Stomach smooth muscle (tissue), 2 donors: ENCODE measurements at regions not wholly inside any gene's neighbourhood (a gene's known extent, or its start where the extent isn't known, plus 50 kb on each side); places are given as distances from the start of the nearest gene placed in this dataset.

Experiments used
- H3K27ac ChIP-seq: one replicate; pipeline ENCODE4 v1.7.0; 2013; ENCODE audit warnings: mild to moderate bottlenecking, low read length, inconsistent platforms
- H3K27me3 ChIP-seq, 2 donors: one replicate each; pipeline ENCODE4 v1.7.0; 2013; ENCODE audit warnings: low read length in 2 of 2; ENCODE audit not compliant: insufficient read depth in 2 of 2, control insufficient read depth in 1 of 2
- H3K36me3 ChIP-seq, 2 donors: one replicate each; pipeline ENCODE4 v1.7.0; 2013; ENCODE audit warnings: low read length in 2 of 2; ENCODE audit not compliant: control insufficient read depth in 2 of 2, insufficient read depth in 2 of 2
- H3K4me1 ChIP-seq: one replicate; pipeline ENCODE4 v1.7.0; 2013; ENCODE audit warnings: low read length; ENCODE audit not compliant: control insufficient read depth, insufficient read depth
- H3K4me3 ChIP-seq, 2 donors: one replicate each; pipeline ENCODE4 v1.7.0; 2013; ENCODE audit warnings: low read length in 2 of 2
- H3K9ac ChIP-seq, 2 donors: one replicate each; pipeline ENCODE4 v1.7.0; 2013; ENCODE audit warnings: low read length in 2 of 2, mild to moderate bottlenecking in 1 of 2
- H3K9me3 ChIP-seq, 2 donors: one replicate each; pipeline ENCODE4 v1.7.0; 2013; ENCODE audit warnings: low read length in 2 of 2; ENCODE audit not compliant: control insufficient read depth in 2 of 2
- donor health status: healthy.
- donor health status: Pancreatic carcinoma.

- Histone ChIP-seq H3K36me3 (no peaks in the 10 kb centered on the region), H3K4me1 (no peaks in the 10 kb centered on the region), H3K9me3 (no peaks in the 10 kb centered on the region), H3K4me3 (no peak overlapping the region), H3K9ac (no peak overlapping the region), H3K27ac (no peak overlapping the region), H3K27me3 (no peaks in the 10 kb centered on the region)
Measured at GRCh38 chr9:29656641-29657406, 2083.5 kb upstream of the C9orf72 start.

DNA sequence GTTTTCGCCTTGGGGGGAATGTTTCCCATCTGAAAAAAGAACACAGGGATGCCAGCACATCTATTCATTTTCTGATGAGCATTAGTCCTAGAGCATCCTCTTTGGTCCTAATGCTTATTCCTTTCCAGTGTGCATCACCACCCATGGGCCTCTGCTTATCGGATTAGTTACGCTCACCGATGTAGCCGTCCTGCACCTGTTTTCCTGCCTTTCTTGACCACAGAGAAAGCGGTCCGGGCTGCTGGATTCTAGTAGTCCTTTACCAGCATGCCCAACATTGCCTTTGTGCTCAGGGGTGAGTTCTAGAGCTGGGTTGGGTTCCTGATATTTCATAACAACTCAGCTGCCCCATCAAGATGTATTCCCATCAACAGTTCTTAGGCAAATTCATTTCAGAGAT is 2084.5 kb upstream of the C9orf72 start:
- H3K9ac ChIP-seq: no peak overlapping the region
- H3K36me3 ChIP-seq: no peaks in the 10 kb centered on the region
- no peaks in the 10 kb centered on the region for H3K4me1 ChIP-seq
- no peaks in the 10 kb centered on the region for H3K9me3 ChIP-seq
- no peak overlapping the region for H3K4me3 ChIP-seq
- H3K27me3 ChIP-seq: no peaks in the 10 kb centered on the region
- H3K27ac ChIP-seq: no peak overlapping the region

DNA sequence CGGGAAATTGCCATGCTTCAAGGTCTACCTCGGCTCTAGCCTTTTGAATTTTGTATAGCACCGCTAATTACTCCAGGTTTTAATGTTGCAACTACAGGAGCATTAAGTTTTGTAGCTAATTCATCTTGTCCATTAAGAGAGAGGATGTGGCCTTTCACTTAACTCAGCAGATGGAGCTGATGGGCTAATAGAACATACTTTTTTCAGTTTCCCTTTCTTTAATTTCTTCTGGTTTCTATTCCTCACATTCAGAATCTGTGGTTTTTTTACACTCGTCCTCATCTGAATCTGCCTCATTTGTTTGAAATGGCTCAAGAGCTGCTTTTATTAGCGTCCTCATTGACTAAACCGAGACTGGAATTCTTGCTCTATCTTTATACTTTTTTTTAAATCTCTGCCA is 2085.7 kb upstream of the C9orf72 start:
- H3K9me3 ChIP-seq: no peaks in the 10 kb centered on the region
- H3K4me1 ChIP-seq: no peaks in the 10 kb centered on the region
- H3K9ac ChIP-seq: no peak overlapping the region
- H3K27me3 ChIP-seq: no peaks in the 10 kb centered on the region
- no peak overlapping the region for H3K27ac ChIP-seq
- no peak overlapping the region for H3K4me3 ChIP-seq
- no peaks in the 10 kb centered on the region for H3K36me3 ChIP-seq

DNA sequence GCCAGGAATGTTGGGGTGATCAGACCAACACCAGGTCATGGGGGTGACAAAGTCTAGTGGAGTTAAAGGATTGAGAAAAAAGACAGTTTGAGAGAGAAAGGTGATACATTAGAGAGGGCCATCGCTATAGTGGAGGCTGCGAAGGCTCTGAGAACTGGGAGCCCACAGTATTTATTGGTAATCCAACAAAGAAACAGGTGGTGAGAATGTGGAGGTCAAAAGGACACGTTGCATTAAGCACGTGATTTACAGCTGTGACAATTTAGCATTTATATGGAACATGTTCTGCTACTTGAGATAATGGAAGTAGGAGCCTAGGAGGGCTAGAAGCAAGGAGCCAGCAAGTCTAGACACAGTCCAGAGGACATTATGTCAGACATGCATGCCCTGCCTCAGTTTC is 2086.5 kb upstream of the C9orf72 start:
- H3K4me1 ChIP-seq: no peaks in the 10 kb centered on the region
- no peaks in the 10 kb centered on the region for H3K9me3 ChIP-seq
- no peak overlapping the region for H3K9ac ChIP-seq
- no peaks in the 10 kb centered on the region for H3K36me3 ChIP-seq
- H3K27me3 ChIP-seq: no peaks in the 10 kb centered on the region
- no peak overlapping the region for H3K27ac ChIP-seq
- H3K4me3 ChIP-seq: no peak overlapping the region

DNA sequence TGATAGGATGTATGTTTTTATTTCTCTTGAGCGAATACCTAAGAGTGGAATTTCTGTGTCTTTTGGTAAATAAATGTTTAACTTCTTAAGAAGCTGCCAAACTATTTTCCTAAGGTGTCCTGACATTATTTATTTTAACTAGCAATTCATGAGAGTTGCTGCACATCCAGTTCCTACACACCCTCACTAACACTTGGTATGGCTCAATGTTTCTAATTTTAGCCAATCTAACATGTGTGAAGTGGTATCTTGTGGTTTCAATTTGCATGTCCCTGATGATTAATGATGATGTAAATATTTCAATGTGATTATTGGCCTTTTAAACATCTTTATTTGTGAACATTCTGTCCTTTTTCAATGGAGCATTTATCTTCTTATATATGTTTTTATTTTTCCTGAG is 2095.5 kb upstream of the C9orf72 start:
- Histone ChIP-seq H3K27ac (no peak overlapping the region), H3K36me3 (no peaks in the 10 kb centered on the region), H3K4me1 (no peaks in the 10 kb centered on the region), H3K9me3 (no peaks in the 10 kb centered on the region), H3K4me3 (no peak overlapping the region), H3K9ac (no peak overlapping the region), H3K27me3 (no peaks in the 10 kb centered on the region)

DNA sequence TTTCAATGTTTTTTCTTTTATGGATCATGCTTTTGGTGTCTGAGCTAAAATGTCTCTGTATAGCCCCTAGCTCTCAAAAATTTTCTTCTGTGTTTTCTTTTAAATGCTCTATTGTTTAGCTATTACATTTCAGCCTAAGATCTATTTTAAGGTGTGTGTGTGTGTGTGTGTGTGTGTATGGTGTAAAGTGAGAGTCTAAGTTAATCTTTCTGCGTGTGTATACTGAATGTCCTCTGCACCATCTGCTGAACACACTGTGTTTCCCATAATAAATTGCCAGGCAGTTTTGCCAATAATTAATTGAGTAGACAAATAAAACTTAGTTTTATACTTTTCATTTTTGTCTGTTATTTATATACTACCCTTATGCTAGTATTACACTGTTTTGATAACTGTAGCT is 2096.3 kb upstream of the C9orf72 start:
- Histone ChIP-seq H3K27ac (no peak overlapping the region), H3K36me3 (no peaks in the 10 kb centered on the region), H3K9ac (no peak overlapping the region), H3K27me3 (no peaks in the 10 kb centered on the region), H3K9me3 (no peaks in the 10 kb centered on the region), H3K4me1 (no peaks in the 10 kb centered on the region), H3K4me3 (no peak overlapping the region)

DNA sequence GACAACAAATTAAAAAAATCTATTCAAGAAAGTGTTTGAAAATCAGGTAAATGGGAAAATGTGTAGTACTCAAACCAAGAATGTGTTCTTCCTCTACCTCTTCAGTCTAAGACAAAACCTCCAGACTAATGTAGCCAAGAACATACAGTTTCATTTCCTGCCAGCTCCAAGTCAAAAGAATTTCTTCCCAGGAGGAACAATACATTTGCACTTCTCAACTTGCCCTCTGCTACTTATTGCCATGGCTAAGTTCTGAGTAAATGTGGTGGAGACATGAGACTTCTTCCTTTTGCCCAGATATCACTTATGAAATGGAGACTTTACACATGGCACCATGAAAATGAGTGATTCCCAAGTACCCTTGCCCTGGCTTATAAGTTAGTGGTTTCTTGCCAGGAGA is 2112.2 kb upstream of the C9orf72 start:
- H3K36me3 ChIP-seq: no peaks in the 10 kb centered on the region
- H3K4me1 ChIP-seq: no peaks in the 10 kb centered on the region
- H3K27me3 ChIP-seq: no peaks in the 10 kb centered on the region
- H3K4me3 ChIP-seq: no peak overlapping the region
- H3K9ac ChIP-seq: no peak overlapping the region
- H3K27ac ChIP-seq: no peak overlapping the region
- H3K9me3 ChIP-seq: no peaks in the 10 kb centered on the region

DNA sequence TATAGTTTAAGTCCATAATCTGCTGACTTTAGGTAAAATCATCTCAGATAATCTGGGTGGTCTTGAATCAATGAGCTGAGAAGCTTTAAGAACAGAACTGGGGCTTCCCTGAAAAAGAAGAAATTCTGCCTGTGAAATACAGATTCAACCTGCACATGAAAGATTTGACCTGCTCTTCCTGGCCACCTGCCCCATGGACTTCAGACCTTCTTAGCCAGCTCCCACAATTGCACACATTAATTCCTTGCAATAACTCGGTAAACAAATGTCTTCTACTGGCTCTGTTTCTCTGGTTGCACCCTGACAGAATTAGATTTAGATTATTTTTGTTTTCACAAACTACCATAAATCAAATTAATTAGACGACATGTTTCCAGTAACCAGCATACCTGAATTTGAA is 2117.9 kb upstream of the C9orf72 start:
- Histone ChIP-seq H3K4me3 (no peak overlapping the region), H3K36me3 (no peaks in the 10 kb centered on the region)

DNA sequence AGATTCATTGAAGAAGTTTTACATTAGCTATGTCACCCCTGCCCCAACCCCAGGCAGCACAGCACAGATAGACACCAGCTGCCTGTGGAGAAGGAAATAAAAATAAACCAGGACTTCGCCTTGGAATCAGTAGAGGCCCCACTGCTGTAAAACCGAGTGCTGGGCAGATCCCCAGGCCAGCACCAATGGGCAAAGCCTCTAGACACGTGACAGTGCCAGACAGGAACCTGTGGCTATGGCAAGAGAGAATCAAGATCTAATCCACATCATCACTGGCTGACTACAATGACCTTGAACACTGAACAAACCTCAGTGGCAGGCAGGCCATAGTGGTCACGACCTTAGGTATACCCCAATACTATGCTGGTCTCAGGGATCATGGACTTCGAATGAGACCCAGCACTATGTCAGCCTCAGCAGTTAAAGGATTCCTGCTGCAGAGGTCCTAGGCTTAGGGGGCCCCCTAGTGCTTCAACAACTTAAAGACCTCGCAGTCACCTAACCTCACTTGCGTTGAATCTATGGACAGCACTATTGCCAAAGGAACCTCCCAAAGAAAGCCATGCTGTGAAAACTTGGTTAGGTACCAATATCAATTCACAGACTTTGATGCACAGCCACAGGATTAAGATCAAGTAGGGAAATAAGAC is 2118.6 kb upstream of the C9orf72 start:
- Histone ChIP-seq H3K36me3 (no peaks in the 10 kb centered on the region), H3K27ac (no peak overlapping the region), H3K27me3 (no peaks in the 10 kb centered on the region), H3K4me3 (no peak overlapping the region), H3K9me3 (peaks cover 0 to 10% of the 10 kb centered on the region in 2 donors), H3K9ac (no peak overlapping the region), H3K4me1 (no peaks in the 10 kb centered on the region)

More for the DNA sequence above, 2117.9 kb upstream of the C9orf72 start:
- Histone ChIP-seq H3K9ac (no peak overlapping the region), H3K9me3 (peaks cover 0 to 10% of the 10 kb centered on the region in 2 donors), H3K4me1 (no peaks in the 10 kb centered on the region), H3K27me3 (no peaks in the 10 kb centered on the region), H3K27ac (no peak overlapping the region)

DNA sequence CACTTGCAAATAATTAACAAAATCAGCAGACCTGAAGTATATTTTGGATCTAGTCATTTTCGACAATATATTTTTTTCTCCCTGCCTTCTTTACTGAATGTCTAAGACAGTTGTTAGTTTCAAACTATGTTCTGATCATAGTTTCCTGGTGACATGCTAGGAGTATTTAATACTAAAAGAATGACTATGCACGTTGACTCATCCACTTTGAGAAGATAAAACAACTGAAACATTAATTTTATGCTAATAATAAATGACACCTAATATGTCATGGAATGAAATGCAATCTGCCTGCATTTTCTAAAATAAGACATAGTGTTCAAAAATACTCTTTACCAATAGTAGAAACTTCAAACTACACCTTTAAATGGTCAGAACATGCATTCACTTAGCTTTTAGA is 2123.7 kb upstream of the C9orf72 start:
- Histone ChIP-seq H3K9me3 (peaks cover 0 to 5% of the 10 kb centered on the region in 2 donors), H3K27me3 (no peaks in the 10 kb centered on the region), H3K36me3 (no peaks in the 10 kb centered on the region), H3K27ac (no peak overlapping the region), H3K4me1 (no peaks in the 10 kb centered on the region), H3K4me3 (no peak overlapping the region), H3K9ac (no peak overlapping the region)

DNA sequence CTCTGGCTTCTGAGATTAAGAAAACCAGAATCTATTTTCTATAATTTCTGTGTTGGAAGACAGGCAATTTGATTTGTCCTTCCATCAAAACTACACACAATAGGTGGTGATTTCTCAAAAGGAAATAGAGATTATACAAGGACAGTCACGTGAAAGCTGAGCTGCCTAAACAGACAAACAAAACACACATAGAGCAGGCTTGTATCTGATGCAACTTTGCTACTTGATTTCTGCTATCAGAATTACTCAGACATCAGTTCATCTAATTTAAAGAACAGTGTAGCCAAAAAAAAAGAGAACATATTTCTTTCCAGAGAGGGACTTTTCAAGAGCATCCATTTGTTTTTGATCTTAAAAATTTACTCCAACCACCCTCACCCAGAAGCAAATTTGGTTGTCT is 2128.3 kb upstream of the C9orf72 start:
- Histone ChIP-seq H3K27me3 (no peaks in the 10 kb centered on the region), H3K9ac (no peak overlapping the region), H3K27ac (no peak overlapping the region), H3K9me3 (no peaks in the 10 kb centered on the region), H3K36me3 (no peaks in the 10 kb centered on the region), H3K4me3 (no peak overlapping the region), H3K4me1 (no peaks in the 10 kb centered on the region)
